HepG2 (cell line): ENCODE measurements at regions not wholly inside any gene's neighbourhood (a gene's known extent, or its start where the extent isn't known, plus 50 kb on each side); places are given as distances from the start of the nearest gene placed in this dataset.

Experiments
- ATF3 ChIP-seq: sonication (generic); formaldehyde crosslinking; IDR thresholded peaks from 2 replicates; pipeline ENCODE4 v1.4.0; 2020; ENCODE audit warnings: missing genetic modification reagents
- DMAP1 ChIP-seq: IDR thresholded peaks from 2 replicates; pipeline ENCODE4 v1.6.1; 2016
- EED ChIP-seq: sonication (generic); formaldehyde crosslinking; IDR thresholded peaks from 2 replicates; pipeline ENCODE4 v1.5.0; 2020; ENCODE audit warnings: mild to moderate bottlenecking, missing genetic modification reagents
- GABPB1 ChIP-seq: IDR thresholded peaks from 2 replicates; pipeline ENCODE4 v1.6.1; 2016; ENCODE audit warnings: mild to moderate bottlenecking, missing genetic modification reagents, moderate library complexity, missing compliant biosample characterization
- NR2F6 ChIP-seq, 2 experiments: IDR thresholded peaks; 2 replicates each; pipeline ENCODE4 v1.6.1; 2016; ENCODE audit warnings: antibody characterized with exemption in 1 of 2, mild to moderate bottlenecking in 1 of 2
- TGIF2 ChIP-seq: IDR thresholded peaks from 2 replicates; pipeline ENCODE4 v1.6.1; 2016; ENCODE audit warnings: control low read depth, missing compliant biosample characterization

GRCh38 chr5:133685402-133686018 lies 73.2 kb upstream of the FSTL4 start:
- TF ChIP-seq ATF3 (CRISPR knock-in tag) = no peak
- no peak for TF ChIP-seq GABPB1
- TF ChIP-seq EED (CRISPR knock-in tag) = no peak
- no peak for TF ChIP-seq DMAP1 (CRISPR knock-in tag)
- TF ChIP-seq NR2F6 (IDR thresholded peaks at IDR 0.05) = no peak
- TF ChIP-seq NR2F6 (CRISPR knock-in tag; IDR thresholded peaks at IDR 0.05) = no peak
- TF ChIP-seq TGIF2 (CRISPR knock-in tag) = no peak
